HEK293T (cell line): ENCODE measurements at regions not wholly inside any gene's neighbourhood (a gene's known extent, or its start where the extent isn't known, plus 50 kb on each side); places are given as distances from the start of the nearest gene placed in this dataset.

Experiments
- ARNT ChIP-seq: fragments of 450-650 bp; IDR thresholded peaks from 2 replicates; pipeline ENCODE4 v1.6.1; 2017; ENCODE audit warnings: mild to moderate bottlenecking
- BHLHE40 ChIP-seq: fragments of 450-650 bp; IDR thresholded peaks from 2 replicates; pipeline ENCODE4 v1.6.1; 2016; ENCODE audit warnings: mild to moderate bottlenecking, moderate library complexity, borderline replicate concordance
- CTBP1 ChIP-seq: fragments of 450-650 bp; IDR thresholded peaks from 2 replicates; pipeline ENCODE4 v1.6.1; 2016; ENCODE audit warnings: borderline replicate concordance
- FOXA1 ChIP-seq: fragments of 450-650 bp; IDR thresholded peaks from 2 replicates; pipeline ENCODE4 v1.6.1; 2016; ENCODE audit warnings: mild to moderate bottlenecking
- FOXK2 ChIP-seq: fragments of 450-650 bp; IDR thresholded peaks from 2 replicates; pipeline ENCODE4 v1.6.1; 2016; ENCODE audit warnings: mild to moderate bottlenecking
- FOXM1 ChIP-seq: fragments of 450-650 bp; IDR thresholded peaks from 2 replicates; pipeline ENCODE4 v1.6.1; 2017; ENCODE audit warnings: mild to moderate bottlenecking, borderline replicate concordance
- HDGF ChIP-seq: fragments of 450-650 bp; IDR thresholded peaks from 2 replicates; pipeline ENCODE4 v1.6.1; 2017; ENCODE audit warnings: antibody characterized with exemption, borderline replicate concordance
- L3MBTL2 ChIP-seq: fragments of 450-650 bp; conservative IDR thresholded peaks from 2 replicates; pipeline ENCODE4 v1.6.1; 2016; ENCODE audit warnings: mild to moderate bottlenecking
- LEF1 ChIP-seq: fragments of 450-650 bp; IDR thresholded peaks from 2 replicates; pipeline ENCODE4 v1.6.1; 2017; ENCODE audit warnings: mild to moderate bottlenecking, borderline replicate concordance
- NFRKB ChIP-seq: fragments of 450-650 bp; IDR thresholded peaks from 2 replicates; pipeline ENCODE4 v1.6.1; 2016; ENCODE audit warnings: mild to moderate bottlenecking, moderate library complexity
- SP1 ChIP-seq: fragments of 450-650 bp; IDR thresholded peaks from 2 replicates; pipeline ENCODE4 v1.6.1; 2017
- TARDBP ChIP-seq: fragments of 450-650 bp; IDR thresholded peaks from 2 replicates; pipeline ENCODE4 v1.6.1; 2016

GRCh38 chrX:113297437-113297836 lies 456.8 kb upstream of the AMOT start:
- no peak for TF ChIP-seq SP1
- no peak for TF ChIP-seq HDGF
- TF ChIP-seq FOXA1: no peak
- TF ChIP-seq TARDBP: no peak
- TF ChIP-seq CTBP1: no peak
- TF ChIP-seq LEF1: no peak
- TF ChIP-seq L3MBTL2: no peak
- no peak for TF ChIP-seq FOXM1
- TF ChIP-seq FOXK2: no peak
- TF ChIP-seq BHLHE40: no peak
- no peak for TF ChIP-seq NFRKB
- TF ChIP-seq ARNT: no peak
